AG04449 (cell line): ENCODE measurements at regions not wholly inside any gene's neighbourhood (a gene's known extent, or its start where the extent isn't known, plus 50 kb on each side); places are given as distances from the start of the nearest gene placed in this dataset.

Source experiments
- CTCF ChIA-PET: fragments of 350-600 bp; formaldehyde crosslinking; extraction: SDS; loops from one replicate; lab custom pipeline; 2021; ENCODE audit warnings: antibody characterized with exemption; lab: Yijun Ruan, JAX
- POLR2A ChIA-PET: fragments of 400-600, 350-600 bp; formaldehyde crosslinking; extraction: SDS; loops from one replicate; lab custom pipeline; 2020; ENCODE audit warnings: antibody characterized with exemption, inconsistent platforms; lab: Yijun Ruan, JAX
- DNase-seq: peaks from one replicate; pipeline ENCODE4 v3.0.0-alpha.2; 2010; ENCODE audit warnings: low read depth, low spot score
- H3K4me3 ChIP-seq: 2 replicates; pipeline ENCODE4 v1.5.1; 2011; ENCODE audit warnings: low read depth, mild to moderate bottlenecking, control low read depth, low read length
- TF ChIP-seq, protein P1 (sequence below): IDR thresholded peaks from one replicate; pipeline ENCODE4 v1.5.1; 2011; ENCODE audit warnings: mild to moderate bottlenecking, moderate library complexity, low read length, control low read depth, inconsistent platforms; ENCODE audit not compliant: insufficient read depth; ENCODE audit errors: missing control alignments

DNA sequence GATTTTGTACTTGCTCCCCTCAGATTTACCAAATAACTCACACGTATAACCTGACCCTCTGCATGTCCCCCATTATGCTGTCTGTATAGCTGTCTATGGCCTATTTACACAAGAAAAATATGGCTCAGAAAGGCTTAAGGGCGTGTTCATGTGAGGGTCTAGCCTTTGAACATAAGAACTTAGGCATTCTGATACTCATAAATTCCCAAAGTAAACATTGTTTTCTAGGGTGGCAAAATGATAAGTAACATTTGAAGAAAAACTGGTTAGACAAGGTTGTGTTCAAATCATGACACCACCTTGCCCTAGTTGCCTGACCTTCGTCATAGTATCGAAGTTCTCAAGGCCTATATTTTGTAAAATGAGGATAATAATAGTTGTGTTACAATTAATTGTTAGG is 394.6 kb downstream of the LRRIQ3 start:
- TF ChIP-seq, protein P1, sequence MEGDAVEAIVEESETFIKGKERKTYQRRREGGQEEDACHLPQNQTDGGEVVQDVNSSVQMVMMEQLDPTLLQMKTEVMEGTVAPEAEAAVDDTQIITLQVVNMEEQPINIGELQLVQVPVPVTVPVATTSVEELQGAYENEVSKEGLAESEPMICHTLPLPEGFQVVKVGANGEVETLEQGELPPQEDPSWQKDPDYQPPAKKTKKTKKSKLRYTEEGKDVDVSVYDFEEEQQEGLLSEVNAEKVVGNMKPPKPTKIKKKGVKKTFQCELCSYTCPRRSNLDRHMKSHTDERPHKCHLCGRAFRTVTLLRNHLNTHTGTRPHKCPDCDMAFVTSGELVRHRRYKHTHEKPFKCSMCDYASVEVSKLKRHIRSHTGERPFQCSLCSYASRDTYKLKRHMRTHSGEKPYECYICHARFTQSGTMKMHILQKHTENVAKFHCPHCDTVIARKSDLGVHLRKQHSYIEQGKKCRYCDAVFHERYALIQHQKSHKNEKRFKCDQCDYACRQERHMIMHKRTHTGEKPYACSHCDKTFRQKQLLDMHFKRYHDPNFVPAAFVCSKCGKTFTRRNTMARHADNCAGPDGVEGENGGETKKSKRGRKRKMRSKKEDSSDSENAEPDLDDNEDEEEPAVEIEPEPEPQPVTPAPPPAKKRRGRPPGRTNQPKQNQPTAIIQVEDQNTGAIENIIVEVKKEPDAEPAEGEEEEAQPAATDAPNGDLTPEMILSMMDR = no peak
- H3K4me3 ChIP-seq = no peak overlapping the region
- DNase-seq = no peak
- POLR2A ChIA-PET = no interaction called here
- CTCF ChIA-PET = no interaction called here

DNA sequence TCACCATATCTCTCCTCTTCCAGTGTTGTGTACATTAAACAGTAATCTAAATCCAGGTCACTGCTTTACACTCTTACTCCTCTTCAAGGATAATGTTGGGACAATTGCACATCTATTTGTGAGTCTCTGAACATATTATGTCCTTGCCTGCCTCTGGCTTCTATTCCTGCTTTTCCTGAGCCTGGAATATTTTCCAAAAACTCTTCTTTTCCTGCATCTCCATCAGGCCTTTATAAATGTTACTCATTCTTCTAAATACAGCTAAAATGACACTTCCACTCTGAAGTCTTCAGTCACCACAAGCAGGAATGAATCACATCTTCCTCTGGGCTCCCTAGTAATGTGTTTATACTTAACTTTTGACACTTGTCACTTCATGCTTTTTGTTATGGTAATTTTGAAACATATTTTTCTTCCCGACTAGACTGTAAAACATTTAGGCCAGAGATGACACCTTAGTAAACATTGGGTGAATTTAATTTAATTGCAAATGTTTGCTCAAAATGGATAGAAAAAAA is 396.0 kb downstream of the LRRIQ3 start:
- no peak for DNase-seq
- TF ChIP-seq, protein P1 = no peak
- CTCF ChIA-PET = no interaction called here
- POLR2A ChIA-PET = no interaction called here
- no peak overlapping the region for H3K4me3 ChIP-seq

DNA sequence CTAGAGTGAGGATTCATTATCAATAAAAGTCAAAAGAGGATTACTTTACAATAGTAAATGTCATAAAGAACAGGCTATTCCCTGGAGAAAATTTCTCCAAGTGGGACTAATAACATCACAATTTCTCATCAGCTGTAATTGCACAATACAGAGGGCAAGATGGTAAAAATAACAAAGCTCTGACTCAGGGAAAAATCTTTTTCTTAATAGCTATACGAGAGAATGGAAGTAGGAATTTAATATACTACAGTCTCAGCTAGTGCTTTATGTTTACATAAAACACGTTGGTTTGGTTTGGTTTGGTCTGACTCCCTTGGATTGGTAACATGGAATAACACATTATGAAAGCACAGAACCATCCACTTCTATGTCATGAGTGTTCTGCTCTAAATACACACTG is 397.6 kb downstream of the LRRIQ3 start:
- H3K4me3 ChIP-seq = no peak overlapping the region
- DNase-seq = peak; percentile 12
- CTCF ChIA-PET = no interaction called here
- POLR2A ChIA-PET = no interaction called here
- TF ChIP-seq, protein P1 = no peak

DNA sequence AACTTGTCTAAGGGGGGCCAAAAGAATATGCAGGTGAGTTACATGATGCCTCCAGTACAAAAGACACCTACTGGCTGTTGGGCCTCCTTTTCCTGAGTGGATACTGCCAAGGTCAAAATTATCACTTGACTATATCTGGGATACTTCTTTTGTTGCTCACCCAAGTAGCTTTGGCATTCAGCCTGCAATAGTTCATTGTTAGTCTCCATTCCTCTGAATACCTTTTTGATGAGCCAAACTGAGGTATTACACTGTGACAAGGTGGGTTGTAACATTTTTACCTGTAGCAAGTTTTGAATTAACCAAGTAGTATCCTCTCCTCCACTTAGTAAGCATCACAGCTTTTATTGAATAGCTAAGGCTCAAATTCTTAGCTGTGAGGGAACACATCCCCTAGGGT is 408.0 kb downstream of the LRRIQ3 start:
- DNase-seq = no peak
- POLR2A ChIA-PET = no interaction called here
- TF ChIP-seq, protein P1 = no peak
- CTCF ChIA-PET = no interaction called here
- no peak overlapping the region for H3K4me3 ChIP-seq

DNA sequence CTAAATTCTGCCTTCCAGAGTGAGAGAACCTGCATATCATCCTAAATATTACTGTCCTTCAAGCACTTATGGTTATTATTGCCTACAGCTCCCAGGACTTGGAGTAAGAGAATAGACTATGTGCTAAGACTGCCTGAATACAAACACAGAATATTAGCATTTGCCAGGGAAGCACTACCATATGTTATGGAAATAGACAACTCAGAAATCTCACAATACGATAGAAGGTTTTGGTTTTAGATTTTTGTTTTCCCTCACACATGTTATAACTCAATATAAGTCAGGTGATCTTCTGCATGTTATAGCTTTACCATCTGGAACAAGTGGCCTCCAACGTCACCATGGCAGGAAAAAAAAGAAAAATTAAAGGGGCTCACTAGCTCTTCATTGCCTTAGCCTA is 413.9 kb downstream of the LRRIQ3 start:
- H3K4me3 ChIP-seq = no peak overlapping the region
- CTCF ChIA-PET = no interaction called here
- DNase-seq = no peak
- POLR2A ChIA-PET = no interaction called here
- TF ChIP-seq, protein P1 = no peak

DNA sequence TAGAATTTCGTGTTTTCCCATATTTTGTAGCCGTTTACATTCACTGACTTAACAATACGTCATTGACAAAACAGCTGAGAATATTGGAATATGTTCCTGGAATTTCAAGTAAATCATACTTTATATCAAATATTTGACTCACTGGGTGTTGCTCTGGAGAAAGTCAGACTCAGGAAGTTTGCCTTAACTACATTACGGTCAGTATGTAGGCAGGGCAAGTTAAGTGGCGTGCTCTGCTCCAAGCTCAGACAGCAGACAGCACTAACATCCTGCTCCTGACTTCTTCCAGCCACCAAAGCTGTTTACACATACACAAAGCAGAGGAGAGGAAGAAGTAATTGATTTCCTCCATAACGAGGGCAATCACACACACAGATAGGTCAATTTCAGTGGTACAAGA is 414.6 kb downstream of the LRRIQ3 start:
- DNase-seq = no peak
- POLR2A ChIA-PET = no interaction called here
- no peak overlapping the region for H3K4me3 ChIP-seq
- TF ChIP-seq, protein P1 = no peak
- CTCF ChIA-PET = no interaction called here
